AG10803 (cell line): ENCODE measurements at regions not wholly inside any gene's neighbourhood (a gene's known extent, or its start where the extent isn't known, plus 50 kb on each side); places are given as distances from the start of the nearest gene placed in this dataset.

Experiments
- DNase-seq: peaks from one replicate; pipeline ENCODE4 v3.0.0; 2010; ENCODE audit warnings: low read depth
- H3K4me3 ChIP-seq: 2 replicates; pipeline ENCODE4 v1.5.1; 2011; ENCODE audit warnings: mild to moderate bottlenecking, low read length, control low read depth
- CTCF ChIP-seq: conservative IDR thresholded peaks from 2 replicates; pipeline ENCODE4 v1.5.1; 2011; ENCODE audit warnings: mild to moderate bottlenecking, low read length, control low read depth, inconsistent platforms

GRCh38 chr13:27005976-27006518, 165.6 kb downstream of the USP12 start:
- no peak overlapping the region for H3K4me3 ChIP-seq
- no peak for TF ChIP-seq CTCF
- no peak for DNase-seq

- TF ChIP-seq CTCF: no peak
- no peak overlapping the region for H3K4me3 ChIP-seq
- peak; percentile 7 for DNase-seq
Measured at GRCh38 chr13:27005556-27005955, 166.1 kb downstream of the USP12 start.

DNA sequence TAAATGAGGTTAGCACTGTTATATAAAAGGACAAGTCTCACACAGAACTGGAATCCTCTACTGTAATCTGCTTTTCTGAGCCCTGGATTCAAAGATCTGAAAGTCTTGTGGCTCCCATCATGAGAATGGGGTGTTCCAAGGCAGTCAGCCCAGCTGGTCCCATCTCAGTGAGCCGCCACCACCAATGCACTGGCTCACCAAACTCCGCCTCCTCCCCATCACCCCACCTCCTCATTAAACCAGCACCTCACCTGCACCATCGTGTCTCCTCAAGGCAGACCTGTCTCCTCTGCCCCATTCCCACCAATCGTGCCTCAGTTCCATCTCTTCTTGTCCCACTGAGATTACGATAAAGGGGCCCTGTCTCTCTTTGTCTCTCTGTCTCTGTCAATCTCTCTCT, 166.7 kb downstream of the USP12 start:
- no peak for TF ChIP-seq CTCF
- DNase-seq: no peak
- no peak overlapping the region for H3K4me3 ChIP-seq

DNA sequence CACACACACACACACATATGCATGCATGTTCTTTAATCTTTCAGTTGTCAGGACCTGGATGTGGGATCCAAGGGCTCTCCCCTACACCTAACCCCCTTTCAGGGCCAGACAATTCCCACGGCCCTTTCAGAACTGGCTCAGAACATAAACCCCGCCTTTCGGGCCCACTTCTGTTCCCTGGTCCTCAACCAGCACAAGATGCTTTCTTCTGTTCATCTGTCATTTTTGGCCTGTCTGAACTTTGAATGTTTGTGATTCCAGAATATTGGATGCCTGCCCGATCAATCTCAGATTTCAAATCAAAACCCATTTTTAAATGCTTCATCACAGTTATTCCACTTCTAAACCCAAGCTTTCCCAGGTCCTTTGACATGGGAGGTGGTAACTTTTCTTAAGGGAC, 167.3 kb downstream of the USP12 start:
- TF ChIP-seq CTCF: no peak
- H3K4me3 ChIP-seq: no peak overlapping the region
- DNase-seq: peak; percentile 24

DNA sequence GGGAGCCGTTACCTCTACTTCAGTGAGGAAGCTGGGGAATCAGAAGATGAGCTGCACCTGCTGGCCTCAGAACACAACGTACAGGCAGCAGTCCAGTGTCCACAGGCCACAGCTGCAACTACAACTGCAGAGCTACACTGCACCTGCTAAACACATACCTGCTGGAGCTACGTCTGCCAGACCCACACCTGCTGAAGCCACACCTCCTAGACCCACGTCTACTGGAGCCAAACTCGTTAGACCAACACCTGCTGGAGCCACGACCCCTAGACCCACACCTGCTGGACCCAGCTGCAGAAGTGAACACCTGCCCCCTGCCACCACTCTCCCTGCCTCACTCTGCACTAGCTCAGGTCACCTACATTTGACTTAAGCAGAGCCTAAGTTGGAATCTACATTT, 169.9 kb downstream of the USP12 start:
- no peak for DNase-seq
- no peak for TF ChIP-seq CTCF
- no peak overlapping the region for H3K4me3 ChIP-seq

DNA sequence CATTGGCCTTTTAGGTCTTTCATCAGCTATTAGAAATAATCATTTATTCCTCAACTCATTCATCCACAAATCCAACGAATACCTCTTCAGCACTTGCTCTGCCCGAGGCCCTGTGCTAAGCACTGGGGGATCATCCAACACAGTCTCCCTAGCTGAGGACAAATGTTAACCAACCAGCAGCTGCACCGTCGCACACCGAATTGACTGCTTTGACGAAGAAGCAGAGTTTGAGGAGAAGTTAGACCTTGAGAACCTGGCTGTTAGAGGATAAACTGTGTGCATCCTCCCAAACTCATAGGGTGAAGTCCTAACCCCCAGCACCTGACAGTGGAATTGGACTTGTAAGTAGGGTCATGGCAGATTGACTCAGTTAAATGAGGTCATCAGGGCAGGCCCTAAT, 170.9 kb downstream of the USP12 start:
- DNase-seq: no peak
- no peak overlapping the region for H3K4me3 ChIP-seq
- no peak for TF ChIP-seq CTCF

- TF ChIP-seq CTCF: no peak
- no peak for DNase-seq
Measured at GRCh38 chr13:26999499-26999898, 172.1 kb downstream of the USP12 start.

More at GRCh38 chr13:26999499-26999898, 172.1 kb downstream of the USP12 start:
- H3K4me3 ChIP-seq: no peak overlapping the region
